Peyer's patch (tissue), 4 donors: ENCODE measurements at regions not wholly inside any gene's neighbourhood (a gene's known extent, or its start where the extent isn't known, plus 50 kb on each side); places are given as distances from the start of the nearest gene placed in this dataset.

Source experiments
- POLR2A ChIP-seq, 2 donors: fragments of 450-650 bp; IDR thresholded peaks; one replicate each; pipeline ENCODE4 v1.5.1; 2017; ENCODE audit warnings: antibody characterized with exemption in 2 of 2, mild to moderate bottlenecking in 2 of 2, moderate library complexity in 2 of 2
- TF ChIP-seq, protein P1 (sequence below), 6 experiments: fragments of 450-650 bp in 4 of 6; fragments of 200-600 bp in 2 of 6; sonication (generic) in 1 of 6; IDR thresholded peaks; one replicate each; pipeline ENCODE4 v1.5.1; 2017 to 2019; ENCODE audit warnings: antibody characterized with exemption in 6 of 6, mild to moderate bottlenecking in 3 of 6, moderate library complexity in 1 of 6

DNA sequence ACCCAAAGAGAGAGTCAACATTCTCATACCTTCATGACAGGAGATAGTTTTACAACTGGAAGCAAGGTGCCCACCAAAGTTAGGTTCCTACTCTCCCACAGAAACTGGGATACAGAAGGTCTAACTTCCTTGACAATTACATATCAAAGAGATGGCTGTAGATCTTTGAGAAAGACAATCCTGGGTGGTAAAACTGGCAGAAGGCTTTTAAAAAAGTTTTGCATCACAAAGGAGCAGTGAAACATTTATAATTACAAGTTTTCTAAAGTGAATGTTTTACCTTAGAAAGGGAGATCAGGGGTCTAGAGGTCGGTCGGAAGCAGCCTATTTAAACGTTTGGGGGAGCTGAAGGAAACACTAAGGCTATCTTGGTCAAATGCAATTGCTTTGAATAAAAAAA, 166.6 kb upstream of the STEAP1 start:
- TF ChIP-seq, protein P1, sequence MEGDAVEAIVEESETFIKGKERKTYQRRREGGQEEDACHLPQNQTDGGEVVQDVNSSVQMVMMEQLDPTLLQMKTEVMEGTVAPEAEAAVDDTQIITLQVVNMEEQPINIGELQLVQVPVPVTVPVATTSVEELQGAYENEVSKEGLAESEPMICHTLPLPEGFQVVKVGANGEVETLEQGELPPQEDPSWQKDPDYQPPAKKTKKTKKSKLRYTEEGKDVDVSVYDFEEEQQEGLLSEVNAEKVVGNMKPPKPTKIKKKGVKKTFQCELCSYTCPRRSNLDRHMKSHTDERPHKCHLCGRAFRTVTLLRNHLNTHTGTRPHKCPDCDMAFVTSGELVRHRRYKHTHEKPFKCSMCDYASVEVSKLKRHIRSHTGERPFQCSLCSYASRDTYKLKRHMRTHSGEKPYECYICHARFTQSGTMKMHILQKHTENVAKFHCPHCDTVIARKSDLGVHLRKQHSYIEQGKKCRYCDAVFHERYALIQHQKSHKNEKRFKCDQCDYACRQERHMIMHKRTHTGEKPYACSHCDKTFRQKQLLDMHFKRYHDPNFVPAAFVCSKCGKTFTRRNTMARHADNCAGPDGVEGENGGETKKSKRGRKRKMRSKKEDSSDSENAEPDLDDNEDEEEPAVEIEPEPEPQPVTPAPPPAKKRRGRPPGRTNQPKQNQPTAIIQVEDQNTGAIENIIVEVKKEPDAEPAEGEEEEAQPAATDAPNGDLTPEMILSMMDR (IDR thresholded peaks at IDR 0.05): no peak
- no peak for TF ChIP-seq POLR2A (IDR thresholded peaks at IDR 0.05)
